ENCODE measurements at regions not wholly inside any gene's neighbourhood (a gene's known extent, or its start where the extent isn't known, plus 50 kb on each side); places are given as distances from the start of the nearest gene placed in this dataset.

DNA sequence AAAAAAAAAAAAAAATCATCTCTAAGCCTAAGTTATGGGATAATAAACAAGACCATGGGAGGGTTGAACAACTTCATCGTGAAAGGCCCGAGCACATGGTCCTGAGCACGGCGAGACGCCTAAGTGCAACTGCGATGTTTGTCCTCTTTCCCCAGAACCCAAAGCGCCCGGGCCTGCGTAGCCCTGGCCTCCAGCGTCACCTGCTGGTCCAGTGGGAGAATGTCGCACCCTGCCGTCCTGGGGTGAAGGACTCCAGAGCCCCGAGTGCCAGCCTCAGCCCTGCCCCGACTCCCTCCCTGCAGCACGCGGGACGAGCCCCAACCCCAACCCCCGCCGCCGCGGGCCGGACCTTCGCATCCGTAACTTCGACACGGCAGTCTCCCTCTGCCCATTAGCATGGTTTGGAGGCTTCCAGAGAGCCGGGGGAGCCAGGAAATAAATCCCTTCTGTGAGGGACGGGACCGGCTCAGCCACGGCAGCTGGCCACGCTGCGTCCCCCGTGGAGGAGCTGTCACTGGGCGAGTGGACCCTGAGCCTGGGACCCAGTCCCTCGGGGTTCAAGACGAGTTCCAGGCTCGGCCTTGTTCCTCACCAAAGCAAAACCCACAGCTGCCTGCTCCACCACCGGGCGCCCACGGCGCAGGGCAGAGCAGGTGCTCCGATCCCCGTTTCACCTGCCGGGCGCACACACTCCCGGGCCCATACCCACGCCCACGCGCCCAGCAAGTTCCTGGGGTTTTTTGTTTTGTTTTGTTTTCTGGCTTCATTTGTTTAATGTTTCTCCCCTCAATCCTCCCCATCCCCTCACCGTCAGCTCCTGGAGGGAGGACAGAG lies 132.5 kb upstream of the HAND1 start (continued):
- TF ChIP-seq, protein P1, sequence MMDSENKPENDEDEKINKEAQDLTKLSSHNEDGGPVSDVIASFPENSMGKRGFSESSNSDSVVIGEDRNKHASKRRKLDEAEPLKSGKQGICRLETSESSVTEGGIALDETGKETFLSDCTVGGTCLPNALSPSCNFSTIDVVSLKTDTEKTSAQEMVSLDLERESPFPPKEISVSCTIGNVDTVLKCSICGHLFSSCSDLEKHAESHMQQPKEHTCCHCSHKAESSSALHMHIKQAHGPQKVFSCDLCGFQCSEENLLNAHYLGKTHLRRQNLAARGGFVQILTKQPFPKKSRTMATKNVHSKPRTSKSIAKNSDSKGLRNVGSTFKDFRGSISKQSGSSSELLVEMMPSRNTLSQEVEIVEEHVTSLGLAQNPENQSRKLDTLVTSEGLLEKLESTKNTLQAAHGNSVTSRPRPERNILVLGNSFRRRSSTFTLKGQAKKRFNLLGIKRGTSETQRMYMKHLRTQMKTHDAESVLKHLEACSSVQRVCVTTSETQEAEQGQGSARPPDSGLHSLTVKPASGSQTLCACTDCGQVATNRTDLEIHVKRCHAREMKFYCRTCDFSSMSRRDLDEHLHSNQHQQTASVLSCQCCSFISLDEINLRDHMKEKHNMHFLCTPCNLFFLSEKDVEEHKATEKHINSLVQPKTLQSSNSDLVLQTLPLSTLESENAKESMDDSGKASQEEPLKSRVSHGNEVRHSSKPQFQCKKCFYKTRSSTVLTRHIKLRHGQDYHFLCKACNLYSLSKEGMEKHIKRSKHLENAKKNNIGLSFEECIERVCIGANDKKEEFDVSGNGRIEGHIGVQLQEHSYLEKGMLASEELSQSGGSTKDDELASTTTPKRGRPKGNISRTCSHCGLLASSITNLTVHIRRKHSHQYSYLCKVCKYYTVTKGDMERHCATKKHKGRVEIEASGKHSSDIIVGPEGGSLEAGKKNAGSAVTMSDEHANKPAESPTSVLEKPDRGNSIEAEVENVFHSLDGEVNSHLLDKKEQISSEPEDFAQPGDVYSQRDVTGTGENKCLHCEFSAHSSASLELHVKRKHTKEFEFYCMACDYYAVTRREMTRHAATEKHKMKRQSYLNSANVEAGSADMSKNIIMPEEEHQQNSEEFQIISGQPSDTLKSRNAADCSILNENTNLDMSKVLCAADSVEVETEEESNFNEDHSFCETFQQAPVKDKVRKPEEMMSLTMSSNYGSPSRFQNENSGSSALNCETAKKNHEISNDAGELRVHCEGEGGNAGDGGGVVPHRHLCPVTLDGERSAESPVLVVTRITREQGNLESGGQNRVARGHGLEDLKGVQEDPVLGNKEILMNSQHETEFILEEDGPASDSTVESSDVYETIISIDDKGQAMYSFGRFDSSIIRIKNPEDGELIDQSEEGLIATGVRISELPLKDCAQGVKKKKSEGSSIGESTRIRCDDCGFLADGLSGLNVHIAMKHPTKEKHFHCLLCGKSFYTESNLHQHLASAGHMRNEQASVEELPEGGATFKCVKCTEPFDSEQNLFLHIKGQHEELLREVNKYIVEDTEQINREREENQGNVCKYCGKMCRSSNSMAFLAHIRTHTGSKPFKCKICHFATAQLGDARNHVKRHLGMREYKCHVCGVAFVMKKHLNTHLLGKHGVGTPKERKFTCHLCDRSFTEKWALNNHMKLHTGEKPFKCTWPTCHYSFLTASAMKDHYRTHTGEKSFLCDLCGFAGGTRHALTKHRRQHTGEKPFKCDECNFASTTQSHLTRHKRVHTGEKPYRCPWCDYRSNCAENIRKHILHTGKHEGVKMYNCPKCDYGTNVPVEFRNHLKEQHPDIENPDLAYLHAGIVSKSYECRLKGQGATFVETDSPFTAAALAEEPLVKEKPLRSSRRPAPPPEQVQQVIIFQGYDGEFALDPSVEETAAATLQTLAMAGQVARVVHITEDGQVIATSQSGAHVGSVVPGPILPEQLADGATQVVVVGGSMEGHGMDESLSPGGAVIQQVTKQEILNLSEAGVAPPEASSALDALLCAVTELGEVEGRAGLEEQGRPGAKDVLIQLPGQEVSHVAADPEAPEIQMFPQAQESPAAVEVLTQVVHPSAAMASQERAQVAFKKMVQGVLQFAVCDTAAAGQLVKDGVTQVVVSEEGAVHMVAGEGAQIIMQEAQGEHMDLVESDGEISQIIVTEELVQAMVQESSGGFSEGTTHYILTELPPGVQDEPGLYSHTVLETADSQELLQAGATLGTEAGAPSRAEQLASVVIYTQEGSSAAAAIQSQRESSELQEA (CRISPR knock-in tag; IDR thresholded peaks at IDR 0.05; ENCODE audit: not compliant biosample characterization) = no peak
- TF ChIP-seq ZNF776 (CRISPR knock-in tag; IDR thresholded peaks at IDR 0.05) (no peak), ISL2 (CRISPR knock-in tag; IDR thresholded peaks at IDR 0.05) (0 out of 2 replicates have a peak, but pooled peaks have one; percentile 32), ZIK1 (CRISPR knock-in tag; IDR thresholded peaks at IDR 0.05; ENCODE audit: borderline replicate concordance, low read depth) (no peak), IRX3 (CRISPR knock-in tag; IDR thresholded peaks at IDR 0.05; ENCODE audit: borderline replicate concordance, low read depth) (no peak), ZFP36 (IDR thresholded peaks at IDR 0.05; ENCODE audit: borderline replicate concordance, low read depth, low read length, partially characterized antibody) (peak; percentile 39), HNRNPK (IDR thresholded peaks at IDR 0.05; ENCODE audit: low read depth, low read length, poor library complexity, severe bottlenecking) (no peak), ZNF572 (CRISPR knock-in tag; IDR thresholded peaks at IDR 0.05) (no peak), CENPX (CRISPR knock-in tag; IDR thresholded peaks at IDR 0.05) (no peak), EHMT2 (IDR thresholded peaks at IDR 0.05; ENCODE audit: borderline replicate concordance, low read depth, low read length) (no peak), XRCC5 (optimal IDR thresholded peaks at IDR 0.05; ENCODE audit: low read length) (peak; percentile 66), ZNF563 (CRISPR knock-in tag; IDR thresholded peaks at IDR 0.05) (no peak), NFE2L2 (IDR thresholded peaks at IDR 0.05; ENCODE audit: low read length) (no peak), REPIN1 (CRISPR knock-in tag; IDR thresholded peaks at IDR 0.05; ENCODE audit: borderline replicate concordance, low read depth) (peak; percentile 63), ZNF674 (CRISPR knock-in tag; IDR thresholded peaks at IDR 0.05; ENCODE audit: low read depth) (no peak), SMC3 (IDR thresholded peaks at IDR 0.05; ENCODE audit: low read length) (peak; percentile 61; the same call in 1 of the 2 replicates), MEIS1 (CRISPR knock-in tag; IDR thresholded peaks at IDR 0.05; ENCODE audit: borderline replicate concordance) (no peak), SRSF1 (optimal IDR thresholded peaks at IDR 0.05; ENCODE audit: low read depth, low read length) (no peak)
